ENCODE measurements at regions not wholly inside any gene's neighbourhood (a gene's known extent, or its start where the extent isn't known, plus 50 kb on each side); places are given as distances from the start of the nearest gene placed in this dataset.

DNA sequence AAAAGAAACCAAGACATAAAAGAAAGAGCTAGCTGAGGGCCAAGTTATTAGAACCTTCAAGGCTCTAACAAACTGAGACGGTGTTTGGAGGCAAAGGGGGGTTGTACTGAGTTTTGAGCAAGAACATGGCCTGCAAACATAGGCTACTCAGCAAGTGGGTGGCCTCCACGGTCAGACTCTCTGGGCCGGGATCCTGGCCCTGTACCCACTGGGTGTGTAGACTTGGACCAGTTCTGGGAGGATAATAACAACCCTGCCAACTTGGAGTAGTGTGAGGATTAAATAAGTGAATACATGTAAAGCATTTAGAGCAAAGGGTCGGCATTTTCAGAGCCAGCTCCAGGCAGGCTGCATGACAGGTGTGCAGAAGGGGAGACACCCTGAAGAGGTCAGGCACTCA is 56.1 kb upstream of the TNFRSF19 start:
- TF ChIP-seq, protein P1, sequence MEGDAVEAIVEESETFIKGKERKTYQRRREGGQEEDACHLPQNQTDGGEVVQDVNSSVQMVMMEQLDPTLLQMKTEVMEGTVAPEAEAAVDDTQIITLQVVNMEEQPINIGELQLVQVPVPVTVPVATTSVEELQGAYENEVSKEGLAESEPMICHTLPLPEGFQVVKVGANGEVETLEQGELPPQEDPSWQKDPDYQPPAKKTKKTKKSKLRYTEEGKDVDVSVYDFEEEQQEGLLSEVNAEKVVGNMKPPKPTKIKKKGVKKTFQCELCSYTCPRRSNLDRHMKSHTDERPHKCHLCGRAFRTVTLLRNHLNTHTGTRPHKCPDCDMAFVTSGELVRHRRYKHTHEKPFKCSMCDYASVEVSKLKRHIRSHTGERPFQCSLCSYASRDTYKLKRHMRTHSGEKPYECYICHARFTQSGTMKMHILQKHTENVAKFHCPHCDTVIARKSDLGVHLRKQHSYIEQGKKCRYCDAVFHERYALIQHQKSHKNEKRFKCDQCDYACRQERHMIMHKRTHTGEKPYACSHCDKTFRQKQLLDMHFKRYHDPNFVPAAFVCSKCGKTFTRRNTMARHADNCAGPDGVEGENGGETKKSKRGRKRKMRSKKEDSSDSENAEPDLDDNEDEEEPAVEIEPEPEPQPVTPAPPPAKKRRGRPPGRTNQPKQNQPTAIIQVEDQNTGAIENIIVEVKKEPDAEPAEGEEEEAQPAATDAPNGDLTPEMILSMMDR (IDR thresholded peaks at IDR 0.05; ENCODE audit: low read depth, low read length, missing control alignments), result no peak
- no peak for DNase-seq (ENCODE audit: low read depth)
- H3K4me3 ChIP-seq (ENCODE audit: low read depth, low read length), result no peak overlapping the region

DNA sequence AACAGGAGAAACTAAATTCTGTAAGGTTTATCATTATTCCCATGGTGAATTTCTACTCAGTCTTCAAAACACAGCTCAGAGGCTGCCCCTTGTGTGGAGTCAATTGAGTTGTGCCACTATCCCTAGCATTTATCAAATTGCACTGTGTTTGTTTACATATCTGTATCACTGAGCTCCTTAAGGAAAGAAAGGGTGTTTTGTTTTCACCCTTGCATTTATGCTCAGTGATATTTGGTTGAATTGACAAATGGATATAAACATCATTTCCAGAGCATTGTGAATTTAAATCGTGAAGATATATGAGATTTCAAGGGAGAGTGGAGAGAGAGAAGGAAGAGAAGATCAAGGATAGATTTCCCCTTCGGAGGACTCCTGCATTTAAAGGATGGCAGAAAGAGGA is 55.1 kb upstream of the TNFRSF19 start:
- TF ChIP-seq, protein P1 (IDR thresholded peaks at IDR 0.05; ENCODE audit: low read depth, low read length, missing control alignments), result no peak
- no peak for DNase-seq (ENCODE audit: low read depth)
- H3K4me3 ChIP-seq (ENCODE audit: low read depth, low read length), result no peak overlapping the region

DNA sequence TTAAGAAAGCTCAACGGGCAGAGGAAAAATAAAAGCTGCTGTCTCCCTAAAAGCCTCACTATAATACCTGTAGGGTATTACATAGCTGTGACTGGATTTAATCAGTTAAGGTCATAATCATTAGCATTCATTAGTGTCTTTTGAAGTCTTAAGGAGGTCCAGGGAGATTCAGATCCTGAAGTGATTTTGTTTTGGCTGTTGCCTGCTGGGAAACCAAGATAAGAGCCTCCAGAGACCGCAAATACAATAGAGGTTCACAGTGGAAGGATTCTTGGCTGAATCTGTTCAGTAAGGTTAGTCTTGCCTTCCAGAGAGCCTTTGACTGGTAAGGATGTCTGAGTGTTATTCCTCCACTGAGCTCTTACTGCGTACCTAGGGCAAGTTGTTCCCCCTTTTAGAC is 54.0 kb upstream of the TNFRSF19 start:
- no peak overlapping the region for H3K4me3 ChIP-seq (ENCODE audit: low read depth, low read length)
- TF ChIP-seq, protein P1 (IDR thresholded peaks at IDR 0.05; ENCODE audit: low read depth, low read length, missing control alignments), result no peak
- DNase-seq (ENCODE audit: low read depth), result no peak

DNA sequence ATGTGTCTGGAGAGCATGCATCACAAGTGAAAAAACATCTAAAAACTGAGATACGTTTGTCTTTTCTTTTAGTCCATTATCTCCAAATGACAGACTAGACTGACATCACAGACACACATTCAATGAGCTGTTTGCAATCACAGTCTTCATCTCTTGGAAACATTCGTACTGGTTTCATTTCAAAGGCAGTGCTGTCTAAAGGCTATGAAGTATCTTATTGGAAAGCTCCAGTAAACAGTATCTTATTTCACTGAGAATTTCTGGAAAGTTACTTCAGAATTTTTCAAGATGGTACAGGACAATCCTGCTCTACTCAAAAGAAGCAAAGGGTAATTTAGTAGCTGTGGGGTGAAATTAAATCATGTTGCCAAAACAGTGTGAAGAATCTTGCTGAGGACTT is 53.5 kb upstream of the TNFRSF19 start:
- H3K4me3 ChIP-seq (ENCODE audit: low read depth, low read length), result no peak overlapping the region
- DNase-seq (ENCODE audit: low read depth), result no peak
- TF ChIP-seq, protein P1 (IDR thresholded peaks at IDR 0.05; ENCODE audit: low read depth, low read length, missing control alignments), result no peak

DNA sequence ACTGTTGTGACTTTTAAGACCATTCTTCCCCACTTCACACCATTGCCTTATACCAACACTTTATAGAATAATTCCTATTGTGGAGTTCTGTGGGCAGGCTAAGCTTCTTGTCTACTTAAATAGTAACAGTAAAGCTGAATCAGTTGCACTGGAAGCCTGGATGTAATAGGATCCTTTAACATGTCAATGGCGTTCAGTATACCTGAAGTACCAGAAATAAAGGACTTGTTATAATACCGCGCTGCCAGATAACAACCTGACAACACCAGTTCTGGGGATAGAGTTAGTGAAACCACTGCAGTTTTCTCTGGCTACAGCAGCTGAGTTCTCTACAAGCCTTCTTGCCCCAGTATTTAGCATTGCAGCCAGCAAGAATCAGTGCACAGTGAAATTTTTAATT is 52.0 kb upstream of the TNFRSF19 start:
- no peak overlapping the region for H3K4me3 ChIP-seq (ENCODE audit: low read depth, low read length)
- TF ChIP-seq, protein P1 (IDR thresholded peaks at IDR 0.05; ENCODE audit: low read depth, low read length, missing control alignments), result no peak
- DNase-seq (ENCODE audit: low read depth), result no peak

Data from GM12864 (cell line).